PC-9 (cell line): ENCODE measurements at regions not wholly inside any gene's neighbourhood (a gene's known extent, or its start where the extent isn't known, plus 50 kb on each side); places are given as distances from the start of the nearest gene placed in this dataset.

Experiments used
- BruUV-seq: library from RNA; stranded (reverse); fragments of 400-500 nt; replicated peaks from 2 replicates; lab custom pipeline; 2021; lab: Mats Ljungman, UMichigan
- CTCF ChIA-PET: fragments of 300-600 bp; sonication (Branson Sonifier 250); formaldehyde crosslinking; loops from one replicate; lab custom pipeline; 2022; ENCODE audit warnings: antibody characterized with exemption; lab: Charles Lee
- POLR2A ChIA-PET: fragments of 300-600 bp; sonication (Branson Sonifier 250); formaldehyde crosslinking; loops from one replicate; lab custom pipeline; 2022; ENCODE audit warnings: antibody characterized with exemption; ENCODE audit not compliant: unreplicated experiment; lab: Charles Lee
- DNase-seq, 2 experiments: peaks; one replicate each; pipeline versions ENCODE4 v3.0.0 to v3.0.0-alpha.2; 2015 to 2022; ENCODE audit warnings: mixed read lengths in 1 of 2
- H2AFZ ChIP-seq: fragments of 200-600 bp; sonication (generic); 2 replicates; pipeline ENCODE4 v1.8.1; 2017; ENCODE audit warnings: antibody characterized with exemption
- H3F3A ChIP-seq: fragments of 200-600 bp; sonication (generic); 2 replicates; pipeline ENCODE4 v1.8.1; 2017; ENCODE audit warnings: antibody characterized with exemption, mild to moderate bottlenecking, low read depth; ENCODE audit not compliant: insufficient read depth
- H3K27ac ChIP-seq: fragments of 200-600 bp; sonication (generic); 2 replicates; pipeline ENCODE4 v1.6.1; 2016; ENCODE audit warnings: mixed run types
- H3K27me3 ChIP-seq: fragments of 200-600 bp; sonication (generic); 2 replicates; pipeline ENCODE4 v1.6.1; 2016; ENCODE audit warnings: low read depth, mixed run types; ENCODE audit not compliant: insufficient read depth
- H3K36me3 ChIP-seq: fragments of 200-600 bp; sonication (generic); 2 replicates; pipeline ENCODE4 v1.6.1; 2016; ENCODE audit warnings: low read depth, mixed run types
- H3K4me1 ChIP-seq: fragments of 200-600 bp; sonication (generic); replicated peaks from 2 replicates; pipeline ENCODE4 v1.6.1; 2016; ENCODE audit warnings: mixed run types; ENCODE audit not compliant: insufficient read depth
- H3K4me2 ChIP-seq: fragments of 200-600 bp; sonication (generic); 2 replicates; pipeline ENCODE4 v1.6.1; 2017; ENCODE audit warnings: mixed run types
- H3K4me3 ChIP-seq: fragments of 200-600 bp; sonication (generic); 2 replicates; pipeline ENCODE4 v1.6.1; 2016; ENCODE audit warnings: mixed run types
- H3K79me2 ChIP-seq: fragments of 200-600 bp; sonication (generic); 2 replicates; pipeline ENCODE4 v1.6.1; 2017; ENCODE audit warnings: low read depth, mixed run types
- H3K9me2 ChIP-seq: fragments of 200-600 bp; sonication (generic); 2 replicates; pipeline ENCODE4 v1.8.1; 2017; ENCODE audit warnings: mild to moderate bottlenecking; ENCODE audit not compliant: insufficient read depth
- H3K9me3 ChIP-seq: fragments of 200-600 bp; sonication (generic); 2 replicates; pipeline ENCODE4 v1.8.1; 2016; ENCODE audit warnings: low read depth; ENCODE audit not compliant: insufficient read depth
- H4K20me1 ChIP-seq: fragments of 200-600 bp; sonication (generic); 2 replicates; pipeline ENCODE4 v1.8.1; 2017; ENCODE audit not compliant: insufficient read depth
- CTCF ChIP-seq: fragments of 200-600 bp; sonication (generic); conservative IDR thresholded peaks from 2 replicates; pipeline ENCODE4 v1.6.1; 2017; ENCODE audit warnings: mixed run types, antibody characterized with exemption, mild to moderate bottlenecking, moderate library complexity
- EZH2 ChIP-seq: fragments of 200-600 bp; sonication (generic); IDR thresholded peaks from 2 replicates; pipeline ENCODE4 v1.8.0; 2017; ENCODE audit warnings: antibody characterized with exemption, low read depth
- intact Hi-C: fragments of 100-400 bp; cut with micrococcal nuclease; formaldehyde crosslinking; loops from one replicate; pipeline ENCODE4 v1.10.0; 2022; ENCODE audit not compliant: unreplicated experiment

- intact Hi-C loops, result loop anchor here (5.0 kb wide), 2 partner anchors 216 to 1049 kb away; no protein-coding TSS in a partner anchor
- H3K79me2 ChIP-seq, result no peaks in the 10 kb centered on the region
- no peak overlapping the region for H3K27ac ChIP-seq
- peak; percentile 58 for TF ChIP-seq CTCF
- TF ChIP-seq EZH2, result no peak
- no peaks in the 10 kb centered on the region for H3K9me2 ChIP-seq
- BruUV-seq, result no TSS peak
- ChIA-PET POLR2A (no interaction called here), CTCF (no interaction called here)
- H2AFZ ChIP-seq, result no peak overlapping the region
- H3K4me2 ChIP-seq, result no peak overlapping the region
- H3K27me3 ChIP-seq, result no peaks in the 10 kb centered on the region
- H3F3A ChIP-seq, result peaks cover 18% of the 10 kb centered on the region; the same call in 1 of the 2 replicates
- no peaks in the 10 kb centered on the region for H3K9me3 ChIP-seq
- no peak for DNase-seq
- no peaks in the 10 kb centered on the region for H4K20me1 ChIP-seq
- no peaks in the 10 kb centered on the region for H3K36me3 ChIP-seq
- H3K4me1 ChIP-seq, result peaks cover 28% of the 10 kb centered on the region
- H3K4me3 ChIP-seq, result no peak overlapping the region
Measured at GRCh38 chr6:10030942-10031537, 383.8 kb downstream of the TFAP2A start.

GRCh38 chr6:10028222-10028621, 386.7 kb downstream of the TFAP2A start:
- no peak for DNase-seq
- Histone ChIP-seq H3K9me2 (no peaks in the 10 kb centered on the region), H3K27me3 (no peaks in the 10 kb centered on the region), H3F3A (peaks cover 8% of the 10 kb centered on the region; the same call in 1 of the 2 replicates), H3K4me1 (peaks cover 16% of the 10 kb centered on the region), H3K9me3 (no peaks in the 10 kb centered on the region), H4K20me1 (no peaks in the 10 kb centered on the region), H3K36me3 (no peaks in the 10 kb centered on the region), H3K27ac (no peak overlapping the region), H3K79me2 (no peaks in the 10 kb centered on the region), H3K4me2 (no peak overlapping the region), H2AFZ (no peak overlapping the region), H3K4me3 (no peak overlapping the region)
- no TSS peak for BruUV-seq
- TF ChIP-seq EZH2, result no peak
- intact Hi-C loops, result no loop called here
- ChIA-PET POLR2A (no interaction called here), CTCF (no interaction called here)

GRCh38 chr6:10019851-10020250, 395.0 kb downstream of the TFAP2A start:
- TF ChIP-seq EZH2 (no peak), CTCF (no peak)
- H3K4me3 ChIP-seq, result no peak overlapping the region
- intact Hi-C loops, result no loop called here
- no peak overlapping the region for H3K27ac ChIP-seq
- no peaks in the 10 kb centered on the region for H4K20me1 ChIP-seq
- no peaks in the 10 kb centered on the region for H3K9me3 ChIP-seq
- H3K4me1 ChIP-seq, result no peaks in the 10 kb centered on the region
- no peak for DNase-seq
- no peaks in the 10 kb centered on the region for H3F3A ChIP-seq
- no peaks in the 10 kb centered on the region for H3K36me3 ChIP-seq
- ChIA-PET CTCF (no interaction called here), POLR2A (interaction anchor here (0.6 kb wide), 1 partner anchor 1551 kb away, joined by 3 read pairs; no protein-coding TSS in a partner anchor)
- BruUV-seq, result no TSS peak
- H3K9me2 ChIP-seq, result no peaks in the 10 kb centered on the region
- no peaks in the 10 kb centered on the region for H3K27me3 ChIP-seq
- no peak overlapping the region for H3K4me2 ChIP-seq
- no peaks in the 10 kb centered on the region for H3K79me2 ChIP-seq
- no peak overlapping the region for H2AFZ ChIP-seq

- Histone ChIP-seq H3K79me2 (no peaks in the 10 kb centered on the region), H3K4me2 (no peak overlapping the region), H3K4me3 (no peak overlapping the region), H3K27me3 (no peaks in the 10 kb centered on the region), H3K36me3 (no peaks in the 10 kb centered on the region), H4K20me1 (no peaks in the 10 kb centered on the region), H3K9me3 (no peaks in the 10 kb centered on the region), H3K9me2 (no peaks in the 10 kb centered on the region), H3F3A (no peaks in the 10 kb centered on the region), H2AFZ (no peak overlapping the region), H3K27ac (no peak overlapping the region), H3K4me1 (no peaks in the 10 kb centered on the region)
- POLR2A ChIA-PET, result no interaction called here
- no peak for TF ChIP-seq EZH2
- no peak for TF ChIP-seq CTCF
- intact Hi-C loops, result no loop called here
- no TSS peak for BruUV-seq
- CTCF ChIA-PET, result no interaction called here
- no peak for DNase-seq
Measured at GRCh38 chr6:10014557-10014956, 400.3 kb downstream of the TFAP2A start.
